ENCODE measurements at regions not wholly inside any gene's neighbourhood (a gene's known extent, or its start where the extent isn't known, plus 50 kb on each side); places are given as distances from the start of the nearest gene placed in this dataset.

DNA sequence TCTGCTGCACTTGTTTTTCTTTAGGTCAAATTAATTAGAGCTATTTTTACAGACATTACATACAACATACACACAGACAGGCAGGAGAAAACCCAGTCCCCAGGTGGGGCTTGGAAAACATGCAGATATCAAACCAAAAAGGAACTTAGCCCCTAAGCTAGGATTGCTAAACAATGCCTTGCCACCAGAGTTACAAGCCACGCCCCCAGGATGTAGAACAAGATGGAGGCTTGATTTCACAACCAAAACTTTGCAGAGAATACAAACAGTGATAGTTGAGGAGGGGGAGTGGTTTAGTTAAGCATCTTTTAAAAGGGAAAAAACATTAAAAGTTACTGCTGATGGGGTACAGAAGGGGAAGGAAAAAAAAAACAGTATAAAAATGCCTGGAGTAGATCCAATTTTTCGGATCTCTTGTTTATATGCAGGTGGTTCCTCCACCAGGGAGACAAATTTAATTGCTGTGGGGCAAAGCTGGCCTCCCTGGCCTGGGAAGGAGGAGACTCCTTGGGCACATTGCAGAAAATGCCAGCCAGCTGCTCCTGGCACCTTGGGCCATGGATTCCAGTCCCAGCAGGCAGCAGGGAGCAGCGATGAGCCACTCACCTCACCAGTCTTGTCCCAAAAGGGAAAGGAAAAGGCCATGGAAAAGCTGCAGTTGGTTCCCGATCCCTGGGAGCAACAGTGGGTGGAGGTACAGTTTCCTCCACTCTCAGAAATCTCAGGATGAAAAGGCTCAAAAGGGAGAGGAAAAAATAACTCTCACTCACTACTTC is 348.4 kb upstream of the REG3G start:
- TF ChIP-seq, protein P1, sequence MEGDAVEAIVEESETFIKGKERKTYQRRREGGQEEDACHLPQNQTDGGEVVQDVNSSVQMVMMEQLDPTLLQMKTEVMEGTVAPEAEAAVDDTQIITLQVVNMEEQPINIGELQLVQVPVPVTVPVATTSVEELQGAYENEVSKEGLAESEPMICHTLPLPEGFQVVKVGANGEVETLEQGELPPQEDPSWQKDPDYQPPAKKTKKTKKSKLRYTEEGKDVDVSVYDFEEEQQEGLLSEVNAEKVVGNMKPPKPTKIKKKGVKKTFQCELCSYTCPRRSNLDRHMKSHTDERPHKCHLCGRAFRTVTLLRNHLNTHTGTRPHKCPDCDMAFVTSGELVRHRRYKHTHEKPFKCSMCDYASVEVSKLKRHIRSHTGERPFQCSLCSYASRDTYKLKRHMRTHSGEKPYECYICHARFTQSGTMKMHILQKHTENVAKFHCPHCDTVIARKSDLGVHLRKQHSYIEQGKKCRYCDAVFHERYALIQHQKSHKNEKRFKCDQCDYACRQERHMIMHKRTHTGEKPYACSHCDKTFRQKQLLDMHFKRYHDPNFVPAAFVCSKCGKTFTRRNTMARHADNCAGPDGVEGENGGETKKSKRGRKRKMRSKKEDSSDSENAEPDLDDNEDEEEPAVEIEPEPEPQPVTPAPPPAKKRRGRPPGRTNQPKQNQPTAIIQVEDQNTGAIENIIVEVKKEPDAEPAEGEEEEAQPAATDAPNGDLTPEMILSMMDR (conservative IDR thresholded peaks at IDR 0.05; ENCODE audit: low read depth, low read length): no peak
- no peak for TF ChIP-seq EZH2 (IDR thresholded peaks at IDR 0.05; ENCODE audit: borderline replicate concordance, low read depth, low read length, poor library complexity, severe bottlenecking)

Data from A673 (cell line).